Hematopoietic multipotent progenitor cell (in vitro differentiated cells): ENCODE measurements at regions not wholly inside any gene's neighbourhood (a gene's known extent, or its start where the extent isn't known, plus 50 kb on each side); places are given as distances from the start of the nearest gene placed in this dataset.
"Not testable (repeated sequence)": the region's sequence is repeated elsewhere in the genome, so short reads cannot be mapped to it uniquely, and the experiment has no call there.

Experiments used
- DNase-seq, 3 donors: peaks; one replicate each; pipeline ENCODE4 v3.0.0-alpha.2; 2011 to 2015; ENCODE audit warnings: low read depth in 2 of 3, low spot score in 2 of 3

GRCh38 chr9:129547063-129547462, 73.8 kb downstream of the C9orf50 start:
- no peak for DNase-seq

DNA sequence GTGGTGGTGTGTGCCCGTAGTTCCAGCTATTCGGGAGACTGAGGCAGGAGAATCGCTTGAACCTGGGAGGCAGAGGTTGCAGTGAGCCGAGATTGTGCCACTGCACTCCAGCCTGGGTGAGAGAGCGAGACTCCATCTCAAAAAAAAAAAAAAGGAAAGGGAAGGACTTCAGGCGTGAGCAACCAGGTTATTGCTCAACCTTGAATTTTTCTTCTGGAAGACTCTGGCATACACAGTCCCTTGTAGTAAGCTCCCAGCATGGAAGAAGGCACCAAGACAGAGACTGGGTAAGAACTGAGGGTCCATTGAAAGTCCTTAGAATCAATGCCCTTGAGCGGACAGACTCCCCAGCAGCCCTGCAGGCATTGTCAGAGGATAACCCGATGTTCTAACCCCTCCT, 75.0 kb downstream of the C9orf50 start:
- not testable (repeated sequence) for DNase-seq

DNA sequence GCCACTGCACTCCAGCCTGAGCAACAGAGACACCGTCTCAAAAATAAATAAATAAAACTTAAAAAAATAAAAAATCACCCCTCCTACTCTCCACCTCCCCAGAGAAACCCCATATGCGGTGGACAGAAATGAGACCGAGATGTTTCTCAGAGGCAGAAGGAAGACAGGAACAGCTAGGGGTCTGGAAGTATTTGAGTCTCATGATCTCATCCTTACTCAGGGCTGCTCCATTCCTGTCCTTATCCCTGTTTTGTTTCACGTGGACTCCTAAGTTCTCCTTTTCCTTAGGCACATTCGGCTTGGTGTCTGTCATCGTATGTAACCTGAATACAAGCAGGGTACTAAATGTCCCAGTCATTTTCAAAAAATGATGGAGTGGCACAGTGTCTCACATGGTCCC, 76.1 kb downstream of the C9orf50 start:
- no peak for DNase-seq

- no peak for DNase-seq
These were observed 78.2 kb downstream of the C9orf50 start for GRCh38 chr9:129542741-129543140.

- no peak for DNase-seq
These were observed 79.6 kb downstream of the C9orf50 start for GRCh38 chr9:129541270-129541669.

GRCh38 chr9:129539446-129539845, 81.5 kb downstream of the C9orf50 start:
- DNase-seq = no peak

DNA sequence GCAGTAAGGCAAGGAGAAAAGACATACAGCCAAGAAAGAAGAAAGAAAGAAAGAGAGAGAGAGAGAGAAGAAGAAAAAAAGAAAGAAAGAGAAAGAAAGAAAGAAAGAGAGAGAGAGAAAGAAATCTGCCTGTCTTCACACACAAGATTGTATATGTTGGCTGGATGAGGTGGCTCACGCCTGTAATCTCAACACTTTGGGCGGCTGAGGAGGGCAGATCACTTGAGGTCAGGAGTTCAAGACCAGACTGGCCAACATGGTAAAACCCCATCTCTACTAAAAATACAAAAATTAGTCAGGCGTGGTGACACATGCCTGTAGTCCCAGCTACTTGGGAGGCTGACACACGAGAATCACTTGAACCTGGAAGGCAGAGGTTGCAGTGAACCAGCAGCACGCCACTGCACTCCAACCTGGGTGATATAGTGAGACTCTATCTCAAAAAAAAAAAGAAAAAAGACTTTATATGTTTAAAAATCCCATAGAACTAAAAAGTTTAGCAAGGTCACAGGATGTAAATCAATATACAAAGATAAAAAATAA, 89.0 kb downstream of the C9orf50 start:
- DNase-seq = not testable (repeated sequence)

DNA sequence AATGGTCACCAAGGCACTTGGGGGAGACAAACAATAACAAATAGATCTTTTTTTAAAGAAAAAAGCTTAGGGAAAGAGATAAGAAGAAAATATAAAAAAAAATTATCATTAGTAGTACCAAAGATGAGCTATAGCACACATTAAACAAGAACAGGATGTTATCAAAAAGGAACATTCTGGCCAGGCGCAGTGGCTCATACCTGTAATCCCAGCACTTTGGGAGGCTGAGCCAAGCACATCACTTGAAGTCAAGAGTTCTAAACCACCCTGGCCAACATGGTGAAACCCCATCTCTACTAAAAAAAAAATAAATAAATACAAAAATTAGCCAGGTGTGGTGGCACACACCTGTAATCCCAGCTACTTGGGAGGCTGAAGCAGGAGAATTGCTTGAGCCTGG, 92.9 kb downstream of the C9orf50 start:
- not testable (repeated sequence) for DNase-seq

- no peak for DNase-seq
These were observed 95.2 kb downstream of the C9orf50 start for GRCh38 chr9:129525656-129526196.

DNA sequence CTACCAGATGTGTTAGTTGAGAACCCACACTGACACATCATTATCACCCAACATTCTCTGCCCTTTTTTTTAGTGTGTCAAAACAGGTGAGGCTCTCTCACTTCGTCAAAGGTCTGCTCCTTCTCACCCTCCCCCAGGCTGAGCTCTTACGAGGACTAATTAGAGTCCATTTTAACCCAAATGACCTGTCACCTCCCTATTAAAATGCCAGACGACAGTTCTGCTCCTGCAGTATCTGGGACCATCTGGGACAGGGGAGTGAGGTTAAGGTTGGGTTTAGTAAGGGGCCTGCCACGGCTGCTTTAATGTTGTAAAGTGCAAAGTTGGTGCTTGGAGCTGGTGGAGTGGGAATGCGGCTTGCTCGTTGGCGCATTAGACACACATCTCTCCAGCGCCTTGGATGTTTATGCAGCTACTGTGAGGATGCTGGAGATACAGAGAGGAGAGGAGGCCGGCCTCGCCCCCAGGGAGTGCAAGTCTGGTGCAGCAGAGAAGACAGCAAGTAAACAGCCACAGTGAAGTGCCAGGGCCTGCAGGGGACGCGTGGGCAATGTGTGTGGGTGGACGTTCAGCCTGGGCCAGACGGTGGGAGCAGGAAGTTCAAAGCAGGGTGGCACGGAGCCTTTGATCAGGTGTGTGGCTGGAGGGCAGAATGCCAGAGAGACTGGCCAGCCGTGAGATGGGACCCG, 96.2 kb downstream of the C9orf50 start:
- DNase-seq = no peak

DNA sequence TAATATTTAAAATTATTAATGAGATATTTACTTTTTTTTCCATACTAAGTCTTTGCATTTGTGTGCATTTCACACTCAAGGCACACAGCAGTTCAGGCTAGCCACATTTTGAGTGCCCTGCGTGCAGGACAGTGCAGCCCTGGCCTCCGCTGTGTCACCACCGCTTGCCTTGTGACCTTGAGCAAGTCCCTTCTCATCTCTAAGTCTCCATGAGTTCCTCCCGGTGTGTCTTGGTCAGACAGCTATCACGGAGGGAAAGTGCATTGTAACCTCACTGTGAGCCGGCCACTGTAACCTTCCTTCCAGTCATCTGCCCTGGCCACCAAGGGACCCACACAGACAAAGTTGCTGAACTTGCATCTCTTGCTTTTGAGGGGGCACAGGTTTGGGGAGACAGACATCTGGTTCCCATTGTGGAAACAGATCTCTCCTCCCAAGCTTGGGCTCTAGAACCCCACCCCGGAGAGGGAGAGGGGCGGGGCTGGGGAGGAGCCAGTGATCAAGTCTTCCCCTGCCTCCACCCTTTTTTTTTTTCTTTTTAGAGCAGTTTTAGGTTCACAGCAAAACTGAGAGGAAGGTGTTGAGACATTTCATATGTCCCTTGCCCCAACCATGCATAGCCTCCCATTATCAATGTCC, 96.8 kb downstream of the C9orf50 start:
- DNase-seq = no peak

DNA sequence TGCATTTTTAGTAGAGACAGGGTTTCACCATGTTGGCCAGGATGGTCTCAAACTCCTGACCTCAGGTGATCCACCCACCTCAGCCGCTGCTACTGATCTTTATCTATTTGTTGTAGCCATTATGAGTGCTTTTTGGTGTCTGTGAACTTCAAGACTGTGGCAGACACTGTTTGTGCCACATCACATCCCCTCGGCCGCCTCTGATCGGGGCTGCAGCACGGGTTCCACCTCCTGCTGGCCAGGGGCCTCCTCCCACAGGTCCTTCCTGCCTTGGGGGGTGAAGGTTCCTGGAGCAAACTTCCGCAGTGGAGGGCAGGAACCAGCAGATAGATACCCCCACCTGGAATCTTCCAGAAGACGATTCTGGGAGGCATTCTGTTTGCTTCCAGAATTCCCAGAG, 98.5 kb downstream of the C9orf50 start:
- DNase-seq = no peak

DNA sequence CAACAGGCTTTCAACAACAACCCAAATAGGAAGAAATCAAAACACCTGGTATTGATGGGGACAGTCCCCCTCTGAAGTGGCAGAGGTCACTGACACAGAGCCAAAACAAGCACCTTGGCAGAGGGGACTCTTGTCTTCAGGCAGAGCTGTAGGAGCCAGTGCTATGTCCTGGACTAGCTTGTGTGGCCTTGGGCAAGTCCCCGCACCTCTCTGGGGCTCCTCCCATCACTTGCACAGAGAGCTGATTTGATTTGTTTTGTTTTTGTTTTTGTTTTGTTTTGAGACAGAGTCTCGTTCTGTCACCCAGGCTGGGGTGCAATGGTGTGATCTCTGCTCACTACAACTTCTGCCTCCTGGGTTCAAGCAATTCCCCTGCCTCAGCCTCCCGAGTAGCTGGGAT, 100.8 kb downstream of the C9orf50 start:
- no peak for DNase-seq

DNA sequence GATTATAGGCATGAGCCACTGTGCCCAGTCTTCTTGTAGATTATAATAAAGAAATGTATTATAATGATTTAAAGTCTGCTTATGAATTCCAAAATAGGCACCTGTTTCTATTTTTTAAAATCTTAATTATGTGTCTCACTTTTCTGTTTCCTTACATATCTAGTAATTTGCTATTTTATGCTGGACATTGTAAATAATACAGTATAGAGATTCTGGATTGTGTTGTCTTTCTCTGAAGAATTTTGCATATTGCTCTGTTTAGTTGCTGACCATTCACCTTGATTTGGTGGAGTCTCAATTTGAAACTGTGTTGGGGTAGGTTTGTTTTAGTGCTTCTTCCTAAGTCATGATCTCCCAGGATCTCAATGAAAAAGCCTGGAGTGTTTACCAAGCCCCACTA, 102.8 kb downstream of the C9orf50 start:
- no peak for DNase-seq

- no peak for DNase-seq
These were observed 103.9 kb downstream of the C9orf50 start for GRCh38 chr9:129517006-129517405.

GRCh38 chr9:129514891-129515290, 106.0 kb downstream of the C9orf50 start:
- DNase-seq = no peak

- DNase-seq = no peak
These were observed 106.4 kb downstream of the C9orf50 start for GRCh38 chr9:129514497-129514867.

DNA sequence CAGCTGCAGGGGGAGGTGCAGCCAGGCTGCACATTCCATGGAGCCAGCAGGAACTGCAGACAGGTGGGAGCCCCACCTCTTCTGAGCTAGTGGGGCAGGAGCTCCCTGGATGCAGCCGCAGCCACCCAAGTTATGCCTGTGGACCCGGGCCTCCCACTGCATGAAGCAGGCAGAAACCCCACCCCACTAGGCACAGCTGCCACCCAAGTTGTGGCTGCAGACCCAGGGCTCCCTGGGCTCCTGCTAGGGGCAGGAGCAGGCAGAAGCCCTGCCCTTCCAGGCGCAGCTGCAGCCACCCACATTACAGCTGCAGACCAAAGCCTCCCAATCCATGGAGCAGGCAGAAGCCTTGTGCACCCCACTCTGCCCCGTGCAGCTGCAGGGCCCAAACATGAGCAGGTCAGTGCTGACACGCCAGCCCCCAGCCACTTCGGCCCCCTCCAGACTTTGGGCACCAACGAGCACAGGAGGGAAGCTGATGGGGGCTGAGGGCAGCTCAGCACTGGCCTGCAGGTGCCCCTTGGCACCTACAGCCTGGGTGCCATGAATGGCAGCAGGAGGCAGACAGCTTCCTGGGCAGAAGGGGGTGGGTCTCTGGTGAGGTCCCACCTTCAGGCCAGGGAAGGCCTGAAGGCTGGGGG, 106.9 kb downstream of the C9orf50 start:
- no peak for DNase-seq

- DNase-seq = no peak
These were observed 107.6 kb downstream of the C9orf50 start for GRCh38 chr9:129513282-129513681.

GRCh38 chr9:129511285-129511900, 109.5 kb downstream of the C9orf50 start:
- no peak for DNase-seq

DNA sequence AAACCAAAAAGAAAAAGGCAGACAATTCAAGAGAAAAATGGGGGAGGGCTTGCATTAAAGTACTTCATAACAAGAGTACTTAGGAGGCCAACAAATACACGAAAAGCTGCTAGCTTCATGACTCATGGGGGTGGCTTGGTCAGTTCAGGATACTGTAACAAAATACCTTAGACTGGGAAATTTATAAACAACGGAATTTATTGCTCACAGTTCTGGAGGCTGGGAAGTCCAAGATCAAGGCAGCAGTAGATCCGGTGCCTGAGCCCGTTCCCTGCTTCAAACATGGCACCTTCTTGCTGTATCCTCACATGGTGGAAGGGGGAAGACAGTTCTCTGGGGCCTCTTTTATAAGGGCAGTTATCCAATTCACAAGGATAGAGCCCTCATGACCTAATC, 111.4 kb downstream of the C9orf50 start:
- DNase-seq = no peak
